ENCODE measurements at regions not wholly inside any gene's neighbourhood (a gene's known extent, or its start where the extent isn't known, plus 50 kb on each side); places are given as distances from the start of the nearest gene placed in this dataset.

GRCh38 chr2:236852977-236853374 lies 232.7 kb upstream of the COPS8 start:
- no peak for DNase-seq (ENCODE audit: low spot score)

GRCh38 chr2:236853585-236854051 lies 232.1 kb upstream of the COPS8 start:
- no peak for DNase-seq (ENCODE audit: low spot score)

- no peak for DNase-seq (ENCODE audit: low spot score)
Observed at GRCh38 chr2:236855176-236855865, 230.4 kb upstream of the COPS8 start.

GRCh38 chr2:236855866-236856847 lies 229.5 kb upstream of the COPS8 start:
- no peak for DNase-seq (ENCODE audit: low spot score)

GRCh38 chr2:236856848-236857235 lies 228.8 kb upstream of the COPS8 start:
- DNase-seq (ENCODE audit: low spot score): no peak

GRCh38 chr2:236857246-236857645 lies 228.4 kb upstream of the COPS8 start:
- DNase-seq (ENCODE audit: low spot score): no peak

GRCh38 chr2:236857781-236858180 lies 227.9 kb upstream of the COPS8 start:
- DNase-seq (ENCODE audit: low spot score): no peak

- DNase-seq (ENCODE audit: low spot score): no peak
Observed at GRCh38 chr2:236858661-236859060, 227.0 kb upstream of the COPS8 start.

GRCh38 chr2:236859908-236860307 lies 225.8 kb upstream of the COPS8 start:
- no peak for DNase-seq (ENCODE audit: low spot score)

- DNase-seq (ENCODE audit: low spot score): no peak
Observed at GRCh38 chr2:236861196-236861875, 224.4 kb upstream of the COPS8 start.

GRCh38 chr2:236861944-236862343 lies 223.7 kb upstream of the COPS8 start:
- DNase-seq (ENCODE audit: low spot score): no peak

- no peak for DNase-seq (ENCODE audit: low spot score)
Observed at GRCh38 chr2:236862526-236862925, 223.2 kb upstream of the COPS8 start.

GRCh38 chr2:236862961-236863728 lies 222.5 kb upstream of the COPS8 start:
- no peak for DNase-seq (ENCODE audit: low spot score)

- DNase-seq (ENCODE audit: low spot score): no peak
Observed at GRCh38 chr2:236863729-236864126, 222.0 kb upstream of the COPS8 start.

GRCh38 chr2:236865052-236865451 lies 220.6 kb upstream of the COPS8 start:
- no peak for DNase-seq (ENCODE audit: low spot score)

GRCh38 chr2:236866542-236867340 lies 218.9 kb upstream of the COPS8 start:
- DNase-seq (ENCODE audit: low spot score): no peak

- no peak for DNase-seq (ENCODE audit: low spot score)
Observed at GRCh38 chr2:236867441-236868260, 218.0 kb upstream of the COPS8 start.

- peak; percentile 1 for DNase-seq (ENCODE audit: low spot score)
Observed at GRCh38 chr2:236870370-236870769, 215.3 kb upstream of the COPS8 start.

GRCh38 chr2:236871500-236872001 lies 214.1 kb upstream of the COPS8 start:
- peak; percentile 51 for DNase-seq (ENCODE audit: low spot score)

GRCh38 chr2:236872015-236872414 lies 213.7 kb upstream of the COPS8 start:
- DNase-seq (ENCODE audit: low spot score): peak; percentile 9
